Left ventricle myocardium inferior (tissue), 1 donor: ENCODE measurements at regions not wholly inside any gene's neighbourhood (a gene's known extent, or its start where the extent isn't known, plus 50 kb on each side); places are given as distances from the start of the nearest gene placed in this dataset.

Experiments
- DNase-seq: peaks from one replicate; pipeline ENCODE4 v3.0.0-alpha.2; 2020
- H3K27ac ChIP-seq: fragments of 200-600 bp; replicated peaks from 2 replicates; pipeline ENCODE4 v1.8.0; 2021
- H3K27me3 ChIP-seq: fragments of 200-600 bp; 2 replicates; pipeline ENCODE4 v1.8.0; 2021; ENCODE audit warnings: low read depth
- H3K36me3 ChIP-seq: fragments of 200-600 bp; 2 replicates; pipeline ENCODE4 v1.8.0; 2021
- H3K4me1 ChIP-seq: fragments of 200-600 bp; 2 replicates; pipeline ENCODE4 v1.8.0; 2021
- H3K4me3 ChIP-seq: fragments of 200-600 bp; 2 replicates; pipeline ENCODE4 v1.8.0; 2021; ENCODE audit warnings: mild to moderate bottlenecking, moderate library complexity
- H3K9me3 ChIP-seq: fragments of 200-600 bp; replicated peaks from 2 replicates; pipeline ENCODE4 v1.8.0; 2021
- CTCF ChIP-seq: fragments of 200-600 bp; IDR thresholded peaks from 2 replicates; pipeline ENCODE4 v1.8.0; 2021; ENCODE audit warnings: antibody characterized with exemption, mild to moderate bottlenecking, borderline replicate concordance
- intact Hi-C: fragments of 100-400 bp; cut with micrococcal nuclease; formaldehyde crosslinking; loops from one replicate; pipeline ENCODE4 v1.11.0; 2022
- donor health status: DM: no; HTN: yes; CAD: no; lungs with severe emphysema.

GRCh38 chr3:34277110-34277509 lies 478.7 kb downstream of the PDCD6IP start:
- H3K4me1 ChIP-seq = no peaks in the 10 kb centered on the region
- no peaks in the 10 kb centered on the region for H3K36me3 ChIP-seq
- no peaks in the 10 kb centered on the region for H3K9me3 ChIP-seq
- no peaks in the 10 kb centered on the region for H3K27me3 ChIP-seq
- H3K27ac ChIP-seq = no peak overlapping the region
- TF ChIP-seq CTCF = no peak
- H3K4me3 ChIP-seq = no peak overlapping the region
- intact Hi-C loops = no loop called here
- DNase-seq = no peak

- H3K36me3 ChIP-seq = no peaks in the 10 kb centered on the region
- H3K27me3 ChIP-seq = no peaks in the 10 kb centered on the region
- DNase-seq = no peak
- no peak for TF ChIP-seq CTCF
- H3K4me1 ChIP-seq = no peaks in the 10 kb centered on the region
- no peak overlapping the region for H3K4me3 ChIP-seq
- no peak overlapping the region for H3K27ac ChIP-seq
- H3K9me3 ChIP-seq = no peaks in the 10 kb centered on the region
- intact Hi-C loops = no loop called here
Measured at GRCh38 chr3:34279901-34280300, 481.5 kb downstream of the PDCD6IP start.

GRCh38 chr3:34283751-34284150 lies 485.3 kb downstream of the PDCD6IP start:
- DNase-seq = no peak
- Histone ChIP-seq H3K9me3 (no peaks in the 10 kb centered on the region), H3K4me1 (peaks cover 12% of the 10 kb centered on the region), H3K27me3 (no peaks in the 10 kb centered on the region), H3K4me3 (no peak overlapping the region), H3K27ac (no peak overlapping the region), H3K36me3 (no peaks in the 10 kb centered on the region)
- intact Hi-C loops = no loop called here
- no peak for TF ChIP-seq CTCF

GRCh38 chr3:34284959-34285826 lies 486.8 kb downstream of the PDCD6IP start:
- no peak for DNase-seq
- intact Hi-C loops = no loop called here
- H3K9me3 ChIP-seq = no peaks in the 10 kb centered on the region
- no peak for TF ChIP-seq CTCF
- no peak overlapping the region for H3K4me3 ChIP-seq
- no peaks in the 10 kb centered on the region for H3K27me3 ChIP-seq
- peaks cover 12% of the 10 kb centered on the region for H3K4me1 ChIP-seq
- H3K27ac ChIP-seq = peak overlapping the region; percentile 38
- H3K36me3 ChIP-seq = no peaks in the 10 kb centered on the region

- intact Hi-C loops = no loop called here
- Histone ChIP-seq H3K4me1 (peaks cover 12% of the 10 kb centered on the region), H3K27me3 (no peaks in the 10 kb centered on the region), H3K9me3 (no peaks in the 10 kb centered on the region), H3K4me3 (no peak overlapping the region), H3K27ac (peak overlapping the region; percentile 38), H3K36me3 (no peaks in the 10 kb centered on the region)
- no peak for DNase-seq
- no peak for TF ChIP-seq CTCF
Measured at GRCh38 chr3:34285827-34286188, 487.4 kb downstream of the PDCD6IP start.
